Keratinocyte (primary cell): ENCODE measurements at regions not wholly inside any gene's neighbourhood (a gene's known extent, or its start where the extent isn't known, plus 50 kb on each side); places are given as distances from the start of the nearest gene placed in this dataset.

Experiments used
- DNase-seq: peaks from one replicate; pipeline ENCODE4 v3.0.0-alpha.2; 2011; ENCODE audit warnings: low read depth, missing footprints, low spot score
- FAIRE-seq: peaks from 2 replicates; lab custom pipeline; 2011; peaks lifted over from hg19 to GRCh38; lab: Jason Lieb, UNC
- H2AFZ ChIP-seq: 2 replicates; pipeline ENCODE4 v1.6.0; 2012; ENCODE audit warnings: low read length, control low read depth, inconsistent platforms; ENCODE audit not compliant: control insufficient read depth
- H3K27ac ChIP-seq: 2 replicates; pipeline ENCODE4 v1.5.1; 2011; ENCODE audit warnings: low read length; ENCODE audit not compliant: control insufficient read depth, insufficient read depth
- H3K27me3 ChIP-seq: 3 replicates; pipeline ENCODE4 v1.6.0; 2011; ENCODE audit warnings: low read length; ENCODE audit not compliant: control insufficient read depth, insufficient read depth; ENCODE audit errors: extremely low read depth
- H3K36me3 ChIP-seq, 2 experiments: 2 replicates in 1 of 2; 3 replicates in 1 of 2; pipeline ENCODE4 v1.5.1; 2011; ENCODE audit warnings: low read length in 2 of 2, mild to moderate bottlenecking in 1 of 2; ENCODE audit not compliant: control insufficient read depth in 2 of 2, insufficient read depth in 2 of 2; ENCODE audit errors: extremely low read depth in 1 of 2
- H3K4me1 ChIP-seq: 3 replicates; pipeline ENCODE4 v1.5.1; 2011; ENCODE audit warnings: low read length; ENCODE audit not compliant: control insufficient read depth, insufficient read depth; ENCODE audit errors: extremely low read depth
- H3K4me2 ChIP-seq: 3 replicates; pipeline ENCODE4 v1.6.0; 2011; ENCODE audit warnings: low read depth, low read length; ENCODE audit not compliant: control insufficient read depth, insufficient read depth; ENCODE audit errors: extremely low read depth
- H3K4me3 ChIP-seq, 3 experiments: fragments of 200-600 bp in 1 of 3; sonication (generic) in 1 of 3; 2 replicates in 2 of 3; 3 replicates in 1 of 3; pipeline ENCODE4 v1.5.1; 2011 to 2016; ENCODE audit warnings: low read length in 3 of 3, mild to moderate bottlenecking in 3 of 3, control low read depth in 2 of 3, inconsistent platforms in 1 of 3, low read depth in 1 of 3, mixed read lengths in 1 of 3, mixed run types in 1 of 3, moderate library complexity in 1 of 3; ENCODE audit not compliant: control insufficient read depth in 2 of 3, insufficient read depth in 2 of 3; ENCODE audit errors: extremely low read depth in 1 of 3
- H3K79me2 ChIP-seq: 2 replicates; pipeline ENCODE4 v1.6.0; 2012; ENCODE audit warnings: low read length; ENCODE audit not compliant: control insufficient read depth, insufficient read depth
- H3K9ac ChIP-seq: 3 replicates; pipeline ENCODE4 v1.6.0; 2011; ENCODE audit warnings: low read length; ENCODE audit not compliant: control insufficient read depth, insufficient read depth; ENCODE audit errors: extremely low read depth
- H3K9me1 ChIP-seq: 3 replicates; pipeline ENCODE4 v1.6.0; 2011; ENCODE audit warnings: low read length; ENCODE audit not compliant: control insufficient read depth, insufficient read depth; ENCODE audit errors: extremely low read depth
- H3K9me3 ChIP-seq: 2 replicates; pipeline ENCODE4 v1.5.1; 2012; ENCODE audit warnings: low read depth, low read length; ENCODE audit not compliant: control insufficient read depth
- H4K20me1 ChIP-seq: 3 replicates; pipeline ENCODE4 v1.6.0; 2011; ENCODE audit warnings: low read length; ENCODE audit not compliant: control insufficient read depth, insufficient read depth; ENCODE audit errors: extremely low read depth
- CTCF ChIP-seq, 3 experiments: IDR thresholded peaks in 1 of 3; conservative IDR thresholded peaks in 1 of 3; optimal IDR thresholded peaks in 1 of 3; 2 replicates in 2 of 3; 3 replicates in 1 of 3; pipeline versions ENCODE3 to v1.5.1; 2011; ENCODE audit warnings: low read length in 3 of 3, mild to moderate bottlenecking in 3 of 3, moderate library complexity in 2 of 3, control low read depth in 1 of 3, inconsistent platforms in 1 of 3; ENCODE audit not compliant: insufficient read depth in 2 of 3; ENCODE audit errors: extremely low read depth in 1 of 3
- EZH2 ChIP-seq: IDR thresholded peaks from one replicate; pipeline ENCODE4 v1.6.1; 2012; ENCODE audit warnings: inconsistent platforms, mild to moderate bottlenecking, low read length, moderate library complexity
- dilution Hi-C: fragments of 300-500 bp; cut with MboI; formaldehyde crosslinking; loops from one replicate; pipeline ENCODE4 v1.7.0; 2020; ENCODE audit warnings: low sequenced_read_pairs; ENCODE audit not compliant: extremely low pct_ligation_motif_present

GRCh38 chr9:79371301-79371700, 200.5 kb upstream of the TLE4 start:
- Histone ChIP-seq H3K4me2 (no peak overlapping the region), H3K9me3 (no peaks in the 10 kb centered on the region), H2AFZ (no peak overlapping the region), H3K4me1 (no peaks in the 10 kb centered on the region), H3K27me3 (no peaks in the 10 kb centered on the region), H3K9me1 (no peaks in the 10 kb centered on the region), H3K36me3 (no peaks in the 10 kb centered on the region), H3K79me2 (no peaks in the 10 kb centered on the region), H4K20me1 (no peaks in the 10 kb centered on the region), H3K27ac (no peak overlapping the region), H3K4me3 (no peak overlapping the region), H3K9ac (no peak overlapping the region)
- dilution Hi-C loops: no loop called here
- no peak for DNase-seq
- no peak for FAIRE-seq
- no peak for TF ChIP-seq EZH2

GRCh38 chr9:79371948-79372555, 199.7 kb upstream of the TLE4 start:
- H4K20me1 ChIP-seq: no peaks in the 10 kb centered on the region
- no peaks in the 10 kb centered on the region for H3K27me3 ChIP-seq
- FAIRE-seq (no peak), DNase-seq (no peak)
- no peak for TF ChIP-seq CTCF (optimal IDR thresholded peaks at IDR 0.05 in 1 of 3, IDR thresholded peaks at IDR 0.05 in 1 of 3, conservative IDR thresholded peaks at IDR 0.05 in 1 of 3; ENCODE audit: extremely low read depth in 1 of 3, insufficient read depth in 2 of 3, low read length in 3 of 3)
- TF ChIP-seq EZH2: no peak
- no peaks in the 10 kb centered on the region for H3K4me1 ChIP-seq
- no peak overlapping the region for H3K4me2 ChIP-seq
- no peak overlapping the region for H3K27ac ChIP-seq
- H2AFZ ChIP-seq: no peak overlapping the region
- H3K4me3 ChIP-seq: no peak overlapping the region
- no peaks in the 10 kb centered on the region for H3K79me2 ChIP-seq
- dilution Hi-C loops: no loop called here
- H3K9ac ChIP-seq: no peak overlapping the region
- no peaks in the 10 kb centered on the region for H3K36me3 ChIP-seq
- H3K9me1 ChIP-seq: no peaks in the 10 kb centered on the region
- H3K9me3 ChIP-seq: no peaks in the 10 kb centered on the region

- Histone ChIP-seq H4K20me1 (no peaks in the 10 kb centered on the region), H3K27me3 (no peaks in the 10 kb centered on the region), H3K4me2 (no peak overlapping the region), H3K9me3 (no peaks in the 10 kb centered on the region), H3K79me2 (no peaks in the 10 kb centered on the region), H3K4me3 (no peak overlapping the region), H2AFZ (no peak overlapping the region), H3K4me1 (peaks cover 7% of the 10 kb centered on the region), H3K36me3 (no peaks in the 10 kb centered on the region), H3K27ac (no peak overlapping the region), H3K9ac (no peak overlapping the region), H3K9me1 (no peaks in the 10 kb centered on the region)
- DNase-seq: no peak
- no peak for TF ChIP-seq EZH2
- TF ChIP-seq CTCF (optimal IDR thresholded peaks at IDR 0.05 in 1 of 3, IDR thresholded peaks at IDR 0.05 in 1 of 3, conservative IDR thresholded peaks at IDR 0.05 in 1 of 3; ENCODE audit: extremely low read depth in 1 of 3, insufficient read depth in 2 of 3, low read length in 3 of 3): no peak
- dilution Hi-C loops: no loop called here
- peak; percentile 34 for FAIRE-seq
These were observed 194.4 kb upstream of the TLE4 start for GRCh38 chr9:79377339-79377855.
